Kidney (tissue), 13 donors: ENCODE measurements at regions not wholly inside any gene's neighbourhood (a gene's known extent, or its start where the extent isn't known, plus 50 kb on each side); places are given as distances from the start of the nearest gene placed in this dataset.

Experiments
- DNase-seq, 5 donors: peaks; one replicate each; pipeline ENCODE4 v3.0.0-alpha.2; 2013 to 2020
- FAIRE-seq: peaks from 2 replicates; lab custom pipeline; 2012; peaks lifted over from hg19 to GRCh38; lab: Jason Lieb, UNC
- H3K27ac ChIP-seq, 2 donors: one replicate each; pipeline ENCODE4 v1.7.0; 2013; ENCODE audit warnings: low read depth in 2 of 2, low read length in 2 of 2, inconsistent platforms in 1 of 2
- H3K27me3 ChIP-seq: one replicate; pipeline ENCODE4 v1.7.1; 2013; ENCODE audit warnings: low read length, inconsistent platforms; ENCODE audit not compliant: control insufficient read depth, insufficient read depth
- H3K36me3 ChIP-seq, 3 donors: one replicate each; pipeline versions ENCODE4 v1.7.0 to v1.7.1; 2013; ENCODE audit warnings: low read length in 3 of 3, control low read depth in 1 of 3, inconsistent platforms in 1 of 3; ENCODE audit not compliant: insufficient read depth in 3 of 3, control insufficient read depth in 2 of 3
- H3K4me1 ChIP-seq, 3 donors: one replicate each; pipeline versions ENCODE4 v1.7.0 to v1.7.1; 2013; ENCODE audit warnings: low read length in 3 of 3, inconsistent platforms in 1 of 3, low read depth in 1 of 3; ENCODE audit not compliant: control insufficient read depth in 2 of 3, insufficient read depth in 2 of 3
- H3K4me3 ChIP-seq, 3 donors: one replicate each; pipeline versions ENCODE4 v1.7.0 to v1.8.1; 2013; ENCODE audit warnings: low read length in 3 of 3, control low read depth in 1 of 3, inconsistent platforms in 1 of 3
- H3K9ac ChIP-seq, 3 donors: one replicate each; pipeline versions ENCODE4 v1.7.0 to v1.7.1; 2013; ENCODE audit warnings: low read length in 3 of 3, control low read depth in 1 of 3, inconsistent platforms in 1 of 3
- H3K9me3 ChIP-seq, 3 donors: one replicate each; pipeline versions ENCODE4 v1.7.0 to v1.7.1; 2013; ENCODE audit warnings: low read length in 3 of 3, control low read depth in 1 of 3, inconsistent platforms in 1 of 3; ENCODE audit not compliant: control insufficient read depth in 2 of 3, insufficient read depth in 1 of 3
- CTCF ChIP-seq: IDR thresholded peaks from 3 replicates; pipeline ENCODE4 v1.5.1; 2012; ENCODE audit warnings: mild to moderate bottlenecking, moderate library complexity, borderline replicate concordance; ENCODE audit not compliant: insufficient read depth; ENCODE audit errors: extremely low read depth
- intact Hi-C: fragments of 100-400 bp; cut with DNase I; formaldehyde crosslinking; loops from one replicate; pipeline ENCODE4 v1.11.1; 2022
- donor health status: control.
- donor health status: control.
- donor health status: control.
- donor health status: control.
- donor health status: control.
- donor health status: DM: yes; HTN: yes; CAD: no.
- donor health status: Normal renal cell carcinoma (clear cell type).

- no peak for DNase-seq
- Histone ChIP-seq H3K36me3 (no peaks in the 10 kb centered on the region), H3K4me3 (no peak overlapping the region), H3K4me1 (no peaks in the 10 kb centered on the region), H3K9ac (no peak overlapping the region), H3K27me3 (no peaks in the 10 kb centered on the region), H3K9me3 (peaks cover 0 to 5% (median 0%) of the 10 kb centered on the region in 3 donors), H3K27ac (no peak overlapping the region)
- TF ChIP-seq CTCF, result no peak
- no peak for FAIRE-seq
- intact Hi-C loops, result no loop called here
These were observed 192.7 kb upstream of the KCNJ16 start for GRCh38 chr17:69882281-69882680.

- Histone ChIP-seq H3K27ac (no peak overlapping the region), H3K4me1 (no peaks in the 10 kb centered on the region), H3K4me3 (no peak overlapping the region), H3K9me3 (peaks cover 0 to 4% (median 0%) of the 10 kb centered on the region in 3 donors), H3K36me3 (no peaks in the 10 kb centered on the region), H3K27me3 (no peaks in the 10 kb centered on the region), H3K9ac (no peak overlapping the region)
- DNase-seq (no peak), FAIRE-seq (no peak)
- TF ChIP-seq CTCF, result no peak
- intact Hi-C loops, result no loop called here
These were observed 191.9 kb upstream of the KCNJ16 start for GRCh38 chr17:69883120-69883519.

GRCh38 chr17:69884356-69884755, 190.7 kb upstream of the KCNJ16 start:
- Histone ChIP-seq H3K9ac (no peak overlapping the region), H3K4me3 (no peak overlapping the region), H3K9me3 (no peaks in the 10 kb centered on the region), H3K4me1 (no peaks in the 10 kb centered on the region), H3K27ac (no peak overlapping the region), H3K36me3 (no peaks in the 10 kb centered on the region), H3K27me3 (no peaks in the 10 kb centered on the region)
- intact Hi-C loops, result no loop called here
- no peak for TF ChIP-seq CTCF
- FAIRE-seq (no peak), DNase-seq (no peak)

- DNase-seq, result no peak
- no peaks in the 10 kb centered on the region for H3K9me3 ChIP-seq
- no peak overlapping the region for H3K9ac ChIP-seq
- FAIRE-seq, result no peak
- H3K27ac ChIP-seq, result no peak overlapping the region
- no peaks in the 10 kb centered on the region for H3K4me1 ChIP-seq
- intact Hi-C loops, result no loop called here
- TF ChIP-seq CTCF, result no peak
- H3K36me3 ChIP-seq, result no peaks in the 10 kb centered on the region
- H3K4me3 ChIP-seq, result no peak overlapping the region
- no peaks in the 10 kb centered on the region for H3K27me3 ChIP-seq
These were observed 190.2 kb upstream of the KCNJ16 start for GRCh38 chr17:69884846-69885245.
